Fibroblast of lung (primary cell): ENCODE measurements at regions not wholly inside any gene's neighbourhood (a gene's known extent, or its start where the extent isn't known, plus 50 kb on each side); places are given as distances from the start of the nearest gene placed in this dataset.

Source experiments
- EZH2 ChIP-seq: IDR thresholded peaks from 2 replicates; pipeline ENCODE4 v1.5.1; 2012; ENCODE audit warnings: low read length, control low read depth, mild to moderate bottlenecking; ENCODE audit errors: missing control alignments
- TF ChIP-seq, protein P1 (sequence below), 2 donors: IDR thresholded peaks in 1 of 2; conservative IDR thresholded peaks in 1 of 2; 1 replicate in 1 of 2; 2 replicates in 1 of 2; pipeline ENCODE4 v1.5.1; 2011 to 2012; ENCODE audit warnings: low read length in 2 of 2, control low read depth in 1 of 2, inconsistent platforms in 1 of 2, low read depth in 1 of 2, mild to moderate bottlenecking in 1 of 2

DNA sequence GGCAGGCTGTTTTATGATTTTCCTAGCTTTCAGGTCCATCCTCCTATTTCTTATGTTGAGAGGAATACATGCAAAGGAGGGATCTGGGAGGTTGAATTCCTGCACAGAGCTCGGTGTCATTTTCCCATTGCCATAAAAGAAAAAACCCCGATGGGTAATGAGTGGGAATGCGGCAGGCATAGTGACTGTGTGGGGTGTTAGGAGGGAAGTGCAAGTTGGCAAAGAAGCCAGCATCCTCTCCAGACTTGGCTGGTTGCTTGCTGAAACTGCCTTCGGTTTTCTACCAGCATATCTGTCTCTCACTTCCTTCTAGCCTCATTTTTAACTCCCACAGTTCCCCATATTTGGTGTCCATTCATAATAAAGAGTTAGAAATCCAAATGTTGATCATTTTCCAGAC lies 1046.1 kb downstream of the SLC6A15 start:
- TF ChIP-seq, protein P1, sequence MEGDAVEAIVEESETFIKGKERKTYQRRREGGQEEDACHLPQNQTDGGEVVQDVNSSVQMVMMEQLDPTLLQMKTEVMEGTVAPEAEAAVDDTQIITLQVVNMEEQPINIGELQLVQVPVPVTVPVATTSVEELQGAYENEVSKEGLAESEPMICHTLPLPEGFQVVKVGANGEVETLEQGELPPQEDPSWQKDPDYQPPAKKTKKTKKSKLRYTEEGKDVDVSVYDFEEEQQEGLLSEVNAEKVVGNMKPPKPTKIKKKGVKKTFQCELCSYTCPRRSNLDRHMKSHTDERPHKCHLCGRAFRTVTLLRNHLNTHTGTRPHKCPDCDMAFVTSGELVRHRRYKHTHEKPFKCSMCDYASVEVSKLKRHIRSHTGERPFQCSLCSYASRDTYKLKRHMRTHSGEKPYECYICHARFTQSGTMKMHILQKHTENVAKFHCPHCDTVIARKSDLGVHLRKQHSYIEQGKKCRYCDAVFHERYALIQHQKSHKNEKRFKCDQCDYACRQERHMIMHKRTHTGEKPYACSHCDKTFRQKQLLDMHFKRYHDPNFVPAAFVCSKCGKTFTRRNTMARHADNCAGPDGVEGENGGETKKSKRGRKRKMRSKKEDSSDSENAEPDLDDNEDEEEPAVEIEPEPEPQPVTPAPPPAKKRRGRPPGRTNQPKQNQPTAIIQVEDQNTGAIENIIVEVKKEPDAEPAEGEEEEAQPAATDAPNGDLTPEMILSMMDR (conservative IDR thresholded peaks at IDR 0.05 in 1 of 2, IDR thresholded peaks at IDR 0.05 in 1 of 2; ENCODE audit: low read depth in 1 of 2, low read length in 2 of 2): no peak
- no peak for TF ChIP-seq EZH2
